ENCODE measurements at regions not wholly inside any gene's neighbourhood (a gene's known extent, or its start where the extent isn't known, plus 50 kb on each side); places are given as distances from the start of the nearest gene placed in this dataset.
"Not testable (repeated sequence)": the region's sequence is repeated elsewhere in the genome, so short reads cannot be mapped to it uniquely, and the experiment has no call there.

DNA sequence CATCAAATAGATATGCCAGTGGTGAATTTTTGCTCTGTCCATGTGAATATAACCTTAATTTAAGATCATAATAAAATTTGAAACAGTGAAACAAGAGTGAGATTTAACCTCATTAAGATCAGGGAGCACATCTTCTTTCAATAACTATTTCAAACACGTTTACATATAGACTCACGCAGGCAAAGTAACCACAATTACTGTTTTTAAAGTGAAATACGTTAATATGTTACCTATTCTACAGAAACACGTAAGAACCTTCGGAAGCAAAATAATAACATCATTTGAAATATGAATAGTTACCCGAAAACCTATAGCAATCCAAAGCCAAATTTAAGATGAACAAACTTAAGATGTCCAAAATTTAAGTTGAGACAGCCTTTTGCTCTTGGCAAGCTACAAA lies 136.2 kb upstream of the ZC3H12C start:
- no peak overlapping the region for H3K4me3 ChIP-seq
- H3K27me3 ChIP-seq (replicated peaks) = no peaks in the 10 kb centered on the region
- H3K36me3 ChIP-seq = no peaks in the 10 kb centered on the region
- no peaks in the 10 kb centered on the region for H3K9me3 ChIP-seq (replicated peaks)
- H3K4me1 ChIP-seq (replicated peaks) = no peaks in the 10 kb centered on the region
- no peak for DNase-seq (ENCODE audit: low read depth in 1 of 2, low spot score in 2 of 2)
- no peak overlapping the region for H3K27ac ChIP-seq

DNA sequence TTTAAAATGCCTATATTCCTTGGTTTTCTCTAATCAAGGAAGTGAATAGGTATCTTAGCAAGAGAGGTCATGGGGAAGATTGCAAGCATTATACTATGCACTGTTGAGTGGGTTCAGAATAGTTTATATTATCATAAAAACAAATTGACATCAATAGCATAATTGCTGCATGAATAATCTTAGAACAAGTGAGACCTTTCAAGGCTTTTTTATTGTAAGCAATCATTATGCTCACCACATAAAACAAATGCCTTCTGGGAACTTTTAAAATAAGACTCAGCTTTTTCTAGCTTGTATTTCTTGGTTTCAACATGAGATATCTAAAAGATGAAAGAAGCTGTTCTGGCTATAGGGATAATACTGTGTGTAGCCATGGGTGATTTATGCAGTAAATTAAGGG lies 135.6 kb upstream of the ZC3H12C start:
- H3K4me1 ChIP-seq (replicated peaks) = no peaks in the 10 kb centered on the region
- no peaks in the 10 kb centered on the region for H3K36me3 ChIP-seq
- H3K4me3 ChIP-seq = no peak overlapping the region
- no peaks in the 10 kb centered on the region for H3K27me3 ChIP-seq (replicated peaks)
- DNase-seq (ENCODE audit: low read depth in 1 of 2, low spot score in 2 of 2) = no peak
- no peak overlapping the region for H3K27ac ChIP-seq
- H3K9me3 ChIP-seq (replicated peaks) = no peaks in the 10 kb centered on the region

DNA sequence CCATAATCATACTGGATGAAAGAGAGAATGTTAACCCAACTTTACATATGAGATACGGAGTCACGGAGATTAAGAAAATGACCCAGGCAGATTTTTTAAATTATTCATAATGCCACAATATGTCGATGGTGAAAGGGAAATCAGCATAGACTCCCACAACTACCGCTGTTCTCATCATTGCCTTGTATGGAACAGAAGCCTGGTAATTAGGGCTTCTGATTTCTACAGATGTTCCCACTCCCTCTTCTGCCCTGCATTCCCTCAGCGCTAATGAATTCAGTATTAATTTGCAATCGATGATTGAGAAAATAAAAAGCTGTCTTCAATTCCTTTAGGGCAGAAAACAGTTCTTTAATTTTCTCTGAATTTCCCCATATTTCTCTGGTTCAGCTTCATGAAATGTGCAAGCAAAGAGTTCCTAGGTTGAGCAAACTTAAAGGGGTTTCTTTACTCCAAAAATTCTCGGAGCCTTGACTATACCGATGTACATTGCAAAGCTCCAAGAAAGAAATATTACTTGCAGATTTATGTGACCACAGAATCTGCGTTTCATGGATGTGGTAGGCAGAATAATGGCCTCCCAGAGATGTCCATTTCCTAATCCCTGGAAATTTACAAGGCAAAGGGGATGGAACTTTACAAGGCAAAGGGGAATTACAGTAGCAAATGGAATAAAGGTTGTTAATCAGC lies 134.9 kb upstream of the ZC3H12C start:
- Histone ChIP-seq H3K4me3 (no peak overlapping the region), H3K27me3 (replicated peaks) (no peaks in the 10 kb centered on the region), H3K27ac (no peak overlapping the region), H3K36me3 (no peaks in the 10 kb centered on the region), H3K4me1 (replicated peaks) (no peaks in the 10 kb centered on the region), H3K9me3 (replicated peaks) (no peaks in the 10 kb centered on the region)
- no peak for DNase-seq (ENCODE audit: low read depth in 1 of 2, low spot score in 2 of 2)

DNA sequence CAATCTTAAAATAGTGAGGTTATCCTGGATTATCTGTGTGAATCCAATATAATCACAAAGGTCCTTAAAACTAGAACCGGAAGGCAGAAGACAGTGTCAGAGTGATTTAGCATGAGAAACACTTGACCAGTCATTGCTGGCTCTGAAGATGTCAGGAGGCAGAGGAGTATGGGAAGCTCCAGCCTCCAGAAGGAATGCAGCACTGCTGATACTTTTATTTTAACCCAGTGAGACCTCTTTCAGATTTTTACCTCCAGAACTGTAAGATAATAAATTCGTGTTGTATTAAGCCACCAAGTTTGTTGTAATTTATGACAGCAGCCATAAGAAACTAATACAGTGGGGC lies 134.4 kb upstream of the ZC3H12C start:
- no peak for DNase-seq (ENCODE audit: low read depth in 1 of 2, low spot score in 2 of 2)
- Histone ChIP-seq H3K36me3 (no peaks in the 10 kb centered on the region), H3K9me3 (replicated peaks) (no peaks in the 10 kb centered on the region), H3K27me3 (replicated peaks) (no peaks in the 10 kb centered on the region), H3K4me3 (no peak overlapping the region), H3K4me1 (replicated peaks) (no peaks in the 10 kb centered on the region), H3K27ac (no peak overlapping the region)

DNA sequence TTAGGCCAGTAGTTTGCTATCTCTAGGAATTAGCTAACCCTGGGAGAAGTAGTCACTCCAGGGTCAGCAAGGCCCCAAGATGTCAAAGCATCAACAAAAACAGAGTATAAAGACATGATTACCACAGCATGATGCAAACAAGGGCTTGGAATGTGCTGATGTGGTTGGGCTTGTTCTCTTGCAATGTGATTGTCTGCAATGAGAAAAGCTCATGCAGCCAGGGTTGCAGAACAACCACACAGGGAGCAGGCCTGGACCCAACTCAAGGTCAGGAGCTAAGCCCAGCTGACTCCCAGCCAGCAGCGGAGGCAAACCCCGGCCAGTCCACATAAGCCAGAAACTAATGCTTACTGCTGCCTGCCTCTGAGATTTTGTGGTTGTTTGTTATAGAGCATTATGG lies 132.4 kb upstream of the ZC3H12C start:
- Histone ChIP-seq H3K27me3 (replicated peaks) (no peaks in the 10 kb centered on the region), H3K27ac (no peak overlapping the region), H3K4me3 (no peak overlapping the region), H3K36me3 (no peaks in the 10 kb centered on the region), H3K9me3 (replicated peaks) (no peaks in the 10 kb centered on the region), H3K4me1 (replicated peaks) (no peaks in the 10 kb centered on the region)
- DNase-seq (ENCODE audit: low read depth in 1 of 2, low spot score in 2 of 2) = peak in 1 of 2 experiments; percentile 11

DNA sequence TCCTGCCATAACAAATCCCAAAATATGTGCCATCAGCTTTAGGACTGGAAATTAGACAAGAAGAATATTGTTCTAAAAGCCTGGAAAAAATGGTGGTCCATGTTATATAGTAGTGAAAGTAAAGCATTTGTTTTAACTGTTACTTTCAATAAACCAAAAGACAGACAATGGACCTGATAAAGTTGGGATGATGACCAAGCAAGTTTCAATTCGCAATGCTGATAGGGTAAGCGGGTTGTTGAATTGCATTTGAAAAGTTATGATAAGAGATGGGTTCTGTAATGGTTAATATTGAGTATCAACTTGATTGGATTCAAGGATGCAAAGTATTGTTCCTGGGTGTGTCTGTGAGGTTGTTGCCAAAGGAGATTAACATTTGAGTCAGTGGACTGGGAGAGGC lies 131.9 kb upstream of the ZC3H12C start:
- no peaks in the 10 kb centered on the region for H3K9me3 ChIP-seq (replicated peaks)
- H3K27ac ChIP-seq = no peak overlapping the region

DNA sequence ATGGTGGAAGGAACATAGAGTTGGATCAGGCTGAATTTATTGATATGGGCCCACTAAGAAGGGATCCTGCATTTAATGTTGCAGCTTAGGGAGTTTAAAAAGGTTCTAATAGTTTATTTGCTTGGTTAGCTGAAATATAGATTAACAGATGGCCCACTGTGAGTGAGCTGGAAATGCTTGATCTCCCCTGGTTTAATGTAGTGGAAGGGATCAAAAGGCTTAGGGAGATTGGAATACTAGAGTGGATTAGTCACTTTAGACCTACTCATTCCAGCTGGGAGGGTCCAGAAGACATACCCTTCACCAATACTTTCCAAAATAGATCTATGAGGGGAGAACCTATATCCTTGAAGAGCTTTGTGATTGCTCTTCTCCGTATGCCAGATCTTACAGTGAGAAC lies 130.1 kb upstream of the ZC3H12C start:
- Histone ChIP-seq H3K4me1 (replicated peaks) (no peaks in the 10 kb centered on the region), H3K36me3 (no peaks in the 10 kb centered on the region), H3K27ac (no peak overlapping the region), H3K4me3 (no peak overlapping the region), H3K27me3 (replicated peaks) (no peaks in the 10 kb centered on the region), H3K9me3 (replicated peaks) (no peaks in the 10 kb centered on the region)
- no peak for DNase-seq (ENCODE audit: low read depth in 1 of 2, low spot score in 2 of 2)

More for the DNA sequence above, 131.9 kb upstream of the ZC3H12C start:
- DNase-seq (ENCODE audit: low read depth in 1 of 2, low spot score in 2 of 2) = no peak
- Histone ChIP-seq H3K36me3 (no peaks in the 10 kb centered on the region), H3K4me3 (no peak overlapping the region), H3K4me1 (replicated peaks) (no peaks in the 10 kb centered on the region), H3K27me3 (replicated peaks) (no peaks in the 10 kb centered on the region)

DNA sequence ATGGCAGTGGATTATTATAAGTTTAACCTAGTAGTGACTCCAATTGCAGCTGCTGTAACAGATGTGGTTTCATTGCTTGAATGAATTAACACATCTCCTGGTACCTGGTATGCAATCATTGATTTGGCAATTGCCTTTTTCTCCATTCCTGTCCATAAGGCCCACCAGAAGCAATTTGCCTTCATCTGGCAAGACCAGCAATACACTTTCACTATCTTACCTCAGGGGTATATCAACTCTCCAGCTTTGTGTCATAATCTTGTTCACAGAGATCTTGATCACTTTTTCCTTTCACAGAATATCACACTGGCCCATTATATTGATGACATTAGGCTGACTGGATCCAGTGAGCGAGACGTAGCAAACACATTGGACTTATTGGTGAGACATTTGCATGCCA lies 128.7 kb upstream of the ZC3H12C start:
- Histone ChIP-seq H3K36me3 (no peaks in the 10 kb centered on the region), H3K27ac (no peak overlapping the region)

DNA sequence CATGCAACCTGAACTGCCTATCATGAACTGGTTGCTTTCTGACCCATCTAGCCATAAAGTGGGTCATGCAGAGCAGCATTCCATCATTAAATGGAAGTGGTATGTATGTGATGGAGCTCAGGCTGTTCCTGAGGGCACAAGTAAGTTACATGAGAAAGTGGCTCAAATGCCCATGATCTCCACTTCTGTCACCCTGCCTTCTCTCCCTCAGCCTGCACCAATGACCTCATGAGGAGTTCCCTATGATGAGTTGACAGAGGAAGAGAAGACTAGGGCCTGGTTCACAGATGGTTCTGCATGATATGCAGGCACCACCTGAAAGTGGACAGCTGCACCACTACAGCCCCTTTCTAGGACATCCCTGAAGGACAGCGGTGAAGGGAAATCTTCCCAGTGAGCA lies 127.7 kb upstream of the ZC3H12C start:
- H3K27me3 ChIP-seq (replicated peaks); H3K4me3 ChIP-seq; H3K27ac ChIP-seq; DNase-seq (ENCODE audit: low read depth in 1 of 2, low spot score in 2 of 2); H3K4me1 ChIP-seq (replicated peaks); H3K9me3 ChIP-seq (replicated peaks); H3K36me3 ChIP-seq: not testable (repeated sequence)

More for the DNA sequence above, 128.7 kb upstream of the ZC3H12C start:
- Histone ChIP-seq H3K4me3 (no peak overlapping the region), H3K9me3 (replicated peaks) (no peaks in the 10 kb centered on the region), H3K4me1 (replicated peaks) (no peaks in the 10 kb centered on the region), H3K27me3 (replicated peaks) (no peaks in the 10 kb centered on the region)
- DNase-seq (ENCODE audit: low read depth in 1 of 2, low spot score in 2 of 2) = no peak

DNA sequence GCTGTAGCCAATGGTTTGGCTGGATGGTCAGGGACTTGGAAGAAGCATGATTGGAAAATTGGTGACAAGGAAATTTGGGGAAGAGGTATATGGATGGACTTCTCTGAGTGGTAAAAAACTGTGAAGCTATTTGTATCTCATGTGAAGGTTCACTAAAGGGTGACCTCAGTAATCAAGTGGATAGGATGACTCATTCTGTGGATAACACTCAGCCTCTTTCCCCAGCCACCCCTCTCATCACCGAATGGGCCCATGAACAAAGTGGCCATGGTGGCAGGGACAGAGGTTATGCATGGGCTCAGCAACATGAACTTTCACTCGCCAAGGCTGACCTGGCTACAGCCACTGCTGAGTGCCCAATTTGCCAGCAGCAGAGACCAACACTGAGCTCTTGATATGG lies 127.3 kb upstream of the ZC3H12C start:
- H3K27ac ChIP-seq; H3K4me3 ChIP-seq; H3K4me1 ChIP-seq (replicated peaks); H3K27me3 ChIP-seq (replicated peaks); H3K36me3 ChIP-seq; H3K9me3 ChIP-seq (replicated peaks); DNase-seq (ENCODE audit: low read depth in 1 of 2, low spot score in 2 of 2): not testable (repeated sequence)

DNA sequence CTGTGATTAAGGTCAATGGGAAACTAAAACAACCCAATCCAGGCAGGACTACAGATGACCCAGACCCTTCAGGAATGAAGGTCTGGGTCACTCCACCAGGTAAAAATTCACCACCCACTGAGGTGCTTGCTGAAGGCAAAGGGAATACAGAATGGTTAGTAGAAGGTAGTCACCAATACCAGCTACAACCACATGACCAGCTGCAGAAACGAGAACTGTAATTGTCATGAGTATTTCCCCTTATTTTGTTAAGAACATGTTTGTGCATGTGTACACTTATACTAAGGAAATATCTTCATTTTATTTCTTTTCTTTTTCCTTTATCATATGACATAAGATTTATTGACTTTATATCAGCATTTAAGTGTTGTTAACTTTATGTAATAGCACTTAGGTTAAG lies 126.1 kb upstream of the ZC3H12C start:
- H3K27ac ChIP-seq; DNase-seq (ENCODE audit: low read depth in 1 of 2, low spot score in 2 of 2); H3K27me3 ChIP-seq (replicated peaks); H3K4me3 ChIP-seq; H3K4me1 ChIP-seq (replicated peaks); H3K9me3 ChIP-seq (replicated peaks); H3K36me3 ChIP-seq: not testable (repeated sequence)

DNA sequence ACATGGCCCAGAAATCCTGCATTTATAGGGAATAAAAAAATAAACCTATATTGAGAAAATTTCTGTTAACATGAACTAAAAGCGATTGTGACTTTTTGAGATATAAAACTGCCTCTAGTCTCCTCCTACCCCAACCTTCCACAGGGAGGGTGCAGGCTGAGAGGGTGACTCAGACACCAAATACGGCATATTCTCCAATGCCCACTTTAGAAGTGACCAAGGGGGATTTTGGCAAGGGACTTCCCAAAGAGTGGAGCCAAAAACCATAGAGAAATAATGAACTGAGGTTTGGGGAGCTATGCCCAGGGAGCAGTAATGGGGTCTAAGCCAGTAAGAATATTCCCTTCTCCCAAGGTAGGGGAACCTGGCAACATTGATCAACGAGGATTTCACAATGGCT lies 124.9 kb upstream of the ZC3H12C start:
- DNase-seq (ENCODE audit: low read depth in 1 of 2, low spot score in 2 of 2) = no peak
- Histone ChIP-seq H3K9me3 (replicated peaks) (no peaks in the 10 kb centered on the region), H3K27me3 (replicated peaks) (no peaks in the 10 kb centered on the region), H3K27ac (no peak overlapping the region), H3K4me1 (replicated peaks) (no peaks in the 10 kb centered on the region), H3K36me3 (no peaks in the 10 kb centered on the region), H3K4me3 (no peak overlapping the region)

DNA sequence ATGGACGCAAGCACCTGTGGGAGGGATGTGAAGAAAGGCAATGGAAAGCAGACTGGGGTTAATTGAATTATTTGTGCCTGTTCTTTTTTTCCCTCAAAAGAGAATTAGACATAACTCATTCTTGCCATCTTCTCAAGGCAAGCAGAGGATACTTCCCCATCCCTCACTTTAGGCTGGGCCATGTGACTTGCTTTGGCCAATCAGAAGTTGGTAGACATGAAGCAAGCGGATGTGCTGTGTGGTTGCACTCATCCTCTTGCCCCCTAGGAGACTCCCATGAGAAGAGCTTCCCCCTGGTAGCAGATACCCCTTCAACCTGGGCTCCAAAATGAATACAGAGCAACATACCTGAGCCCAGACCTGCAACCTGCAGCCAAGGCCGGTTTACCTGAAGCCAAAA lies 124.4 kb upstream of the ZC3H12C start:
- H3K9me3 ChIP-seq (replicated peaks) = no peaks in the 10 kb centered on the region
- no peak overlapping the region for H3K27ac ChIP-seq
- no peaks in the 10 kb centered on the region for H3K4me1 ChIP-seq (replicated peaks)
- no peaks in the 10 kb centered on the region for H3K36me3 ChIP-seq
- no peak for DNase-seq (ENCODE audit: low read depth in 1 of 2, low spot score in 2 of 2)
- no peak overlapping the region for H3K4me3 ChIP-seq
- H3K27me3 ChIP-seq (replicated peaks) = no peaks in the 10 kb centered on the region

DNA sequence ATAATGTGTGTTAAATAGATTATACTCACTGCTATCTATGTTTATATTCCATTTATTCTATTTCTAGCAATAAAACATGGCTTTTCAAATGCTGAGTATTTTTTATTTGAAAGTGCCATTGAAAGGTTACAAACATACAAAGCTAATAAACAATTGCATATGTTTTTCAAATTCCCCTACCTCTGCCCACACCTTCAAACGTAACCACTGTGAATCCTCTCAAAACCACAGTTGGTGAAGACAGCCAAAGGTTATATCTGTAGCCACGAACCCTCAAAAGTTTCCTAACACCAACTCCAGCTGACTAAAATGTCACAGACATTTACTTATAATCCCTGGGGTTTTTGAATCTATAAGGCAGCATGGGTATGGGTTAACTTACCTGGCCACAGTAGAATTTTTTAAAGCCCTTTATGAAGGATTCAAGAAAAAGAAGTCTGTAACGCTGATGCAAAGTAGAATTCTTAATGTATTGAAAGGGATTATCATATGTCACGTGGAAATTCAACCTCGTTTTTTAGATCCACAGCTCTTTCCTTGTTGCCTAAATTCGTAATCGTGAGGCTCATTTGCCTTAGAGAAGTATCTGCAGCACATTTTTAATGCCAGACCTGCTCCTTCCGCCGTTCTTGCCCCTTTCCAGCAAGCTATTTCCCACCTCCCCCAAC lies 122.5 kb upstream of the ZC3H12C start:
- no peak overlapping the region for H3K4me3 ChIP-seq
- H3K27ac ChIP-seq = no peak overlapping the region
- no peak for DNase-seq (ENCODE audit: low read depth in 1 of 2, low spot score in 2 of 2)

DNA sequence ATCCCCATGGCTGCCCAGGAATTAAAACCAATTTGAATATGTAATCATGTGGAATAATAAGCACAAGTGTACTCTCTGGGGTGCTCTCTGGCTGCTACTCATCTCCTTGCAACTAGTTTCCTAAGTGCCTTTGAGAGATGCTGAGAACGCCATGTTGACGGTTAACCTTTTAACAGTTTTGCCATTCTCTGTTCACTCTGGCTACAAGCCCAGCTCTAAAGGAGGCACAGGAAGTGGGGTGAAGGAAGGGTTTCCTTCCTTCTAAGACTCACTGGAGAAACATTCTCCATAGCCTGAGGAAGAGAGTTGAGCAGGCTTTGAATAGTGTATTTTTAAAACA lies 122.0 kb upstream of the ZC3H12C start:
- Histone ChIP-seq H3K4me1 (replicated peaks) (no peaks in the 10 kb centered on the region), H3K9me3 (replicated peaks) (no peaks in the 10 kb centered on the region), H3K36me3 (no peaks in the 10 kb centered on the region), H3K27me3 (replicated peaks) (no peaks in the 10 kb centered on the region), H3K4me3 (no peak overlapping the region), H3K27ac (no peak overlapping the region)
- DNase-seq (ENCODE audit: low read depth in 1 of 2, low spot score in 2 of 2) = no peak

More for the DNA sequence above, 122.5 kb upstream of the ZC3H12C start:
- Histone ChIP-seq H3K4me1 (replicated peaks) (no peaks in the 10 kb centered on the region), H3K36me3 (no peaks in the 10 kb centered on the region), H3K27me3 (replicated peaks) (no peaks in the 10 kb centered on the region), H3K9me3 (replicated peaks) (no peaks in the 10 kb centered on the region)
